ENCODE measurements at regions not wholly inside any gene's neighbourhood (a gene's known extent, or its start where the extent isn't known, plus 50 kb on each side); places are given as distances from the start of the nearest gene placed in this dataset.
"Not testable (repeated sequence)": the region's sequence is repeated elsewhere in the genome, so short reads cannot be mapped to it uniquely, and the experiment has no call there.

- POLR2A ChIA-PET: no interaction called here
- CTCF ChIA-PET: no interaction called here
Measured at GRCh38 chr11:69896250-69896649, 77.0 kb upstream of the FGF3 start.

GRCh38 chr11:69898123-69898522 is 78.9 kb upstream of the FGF3 start:
- TF ChIP-seq LEF1 (IDR thresholded peaks at IDR 0.05; ENCODE audit: borderline replicate concordance): no peak
- TF ChIP-seq NFRKB (IDR thresholded peaks at IDR 0.05): no peak
- POLR2A ChIA-PET: no interaction called here
- DNase-seq (ENCODE audit: extremely low spot score): no peak
- CTCF ChIA-PET: interaction anchor here (1.4 kb wide), 1 partner anchor 9 kb away, joined by 3 read pairs; no protein-coding TSS in a partner anchor

More at GRCh38 chr11:69896250-69896649, 77.0 kb upstream of the FGF3 start:
- DNase-seq (ENCODE audit: extremely low spot score): no peak
- no peak for TF ChIP-seq CTBP1 (IDR thresholded peaks at IDR 0.05; ENCODE audit: borderline replicate concordance)
- TF ChIP-seq ELF4 (IDR thresholded peaks at IDR 0.05): no peak
- no peak for TF ChIP-seq FOXK2 (IDR thresholded peaks at IDR 0.05)
- TF ChIP-seq TARDBP (IDR thresholded peaks at IDR 0.05): no peak
- TF ChIP-seq HDGF (IDR thresholded peaks at IDR 0.05; ENCODE audit: borderline replicate concordance): no peak
- TF ChIP-seq ARNT (IDR thresholded peaks at IDR 0.05): no peak
- TF ChIP-seq L3MBTL2 (conservative IDR thresholded peaks at IDR 0.05): no peak
- TF ChIP-seq LEF1 (IDR thresholded peaks at IDR 0.05; ENCODE audit: borderline replicate concordance): no peak
- no peak for TF ChIP-seq SP1 (IDR thresholded peaks at IDR 0.05)
- TF ChIP-seq FOXM1 (IDR thresholded peaks at IDR 0.05; ENCODE audit: borderline replicate concordance): no peak
- TF ChIP-seq BHLHE40 (IDR thresholded peaks at IDR 0.05; ENCODE audit: borderline replicate concordance): no peak
- no peak for TF ChIP-seq SUZ12 (IDR thresholded peaks at IDR 0.05)
- no peak for TF ChIP-seq NFRKB (IDR thresholded peaks at IDR 0.05)
- no peak for TF ChIP-seq FOXA1 (IDR thresholded peaks at IDR 0.05)
- no peak for TF ChIP-seq PKNOX1 (IDR thresholded peaks at IDR 0.05)
- TF ChIP-seq ZNF384 (IDR thresholded peaks at IDR 0.05): no peak

- ChIA-PET POLR2A (no interaction called here), CTCF (no interaction called here)
- TF ChIP-seq BHLHE40 (IDR thresholded peaks at IDR 0.05; ENCODE audit: borderline replicate concordance) (no peak), ARNT (IDR thresholded peaks at IDR 0.05) (no peak), FOXA1 (IDR thresholded peaks at IDR 0.05) (no peak), SUZ12 (IDR thresholded peaks at IDR 0.05) (no peak), TARDBP (IDR thresholded peaks at IDR 0.05) (no peak), LEF1 (IDR thresholded peaks at IDR 0.05; ENCODE audit: borderline replicate concordance) (no peak), FOXM1 (IDR thresholded peaks at IDR 0.05; ENCODE audit: borderline replicate concordance) (no peak), SP1 (IDR thresholded peaks at IDR 0.05) (no peak), PKNOX1 (IDR thresholded peaks at IDR 0.05) (no peak), NFRKB (IDR thresholded peaks at IDR 0.05) (no peak), FOXK2 (IDR thresholded peaks at IDR 0.05) (no peak), L3MBTL2 (conservative IDR thresholded peaks at IDR 0.05) (no peak), ZNF384 (IDR thresholded peaks at IDR 0.05) (no peak), CTBP1 (IDR thresholded peaks at IDR 0.05; ENCODE audit: borderline replicate concordance) (no peak), HDGF (IDR thresholded peaks at IDR 0.05; ENCODE audit: borderline replicate concordance) (no peak), ELF4 (IDR thresholded peaks at IDR 0.05) (no peak)
- DNase-seq (ENCODE audit: extremely low spot score): no peak
Measured at GRCh38 chr11:69899957-69900821, 81.0 kb upstream of the FGF3 start.

- POLR2A ChIA-PET: not testable (repeated sequence)
Measured at GRCh38 chr11:69900822-69901302, 81.6 kb upstream of the FGF3 start.

GRCh38 chr11:69902337-69902736 is 83.1 kb upstream of the FGF3 start:
- DNase-seq (ENCODE audit: extremely low spot score): no peak
- CTCF ChIA-PET: interaction anchor here (0.8 kb wide), 1 partner anchor 8 kb away, joined by 3 read pairs; no protein-coding TSS in a partner anchor
- TF ChIP-seq HDGF (IDR thresholded peaks at IDR 0.05; ENCODE audit: borderline replicate concordance): no peak
- TF ChIP-seq SP1 (IDR thresholded peaks at IDR 0.05): no peak
- no peak for TF ChIP-seq LEF1 (IDR thresholded peaks at IDR 0.05; ENCODE audit: borderline replicate concordance)
- no peak for TF ChIP-seq FOXK2 (IDR thresholded peaks at IDR 0.05)
- TF ChIP-seq SUZ12 (IDR thresholded peaks at IDR 0.05): no peak
- no peak for TF ChIP-seq NFRKB (IDR thresholded peaks at IDR 0.05)
- no peak for TF ChIP-seq ARNT (IDR thresholded peaks at IDR 0.05)
- no peak for TF ChIP-seq FOXA1 (IDR thresholded peaks at IDR 0.05)
- TF ChIP-seq L3MBTL2 (conservative IDR thresholded peaks at IDR 0.05): no peak
- TF ChIP-seq FOXM1 (IDR thresholded peaks at IDR 0.05; ENCODE audit: borderline replicate concordance): no peak
- no peak for TF ChIP-seq BHLHE40 (IDR thresholded peaks at IDR 0.05; ENCODE audit: borderline replicate concordance)
- POLR2A ChIA-PET: interaction anchor here (1.0 kb wide), 1 partner anchor 301 kb away, joined by 3 read pairs; the partner anchor contains the start of gene FADD

More at GRCh38 chr11:69900822-69901302, 81.6 kb upstream of the FGF3 start:
- DNase-seq (ENCODE audit: extremely low spot score): not testable (repeated sequence)
- CTCF ChIA-PET: interaction anchor here (1.1 kb wide), 1 partner anchor 14 kb away, joined by 4 read pairs; no protein-coding TSS in a partner anchor

- no peak for TF ChIP-seq ZNF384 (IDR thresholded peaks at IDR 0.05)
Measured at GRCh38 chr11:69903211-69903610, 84.0 kb upstream of the FGF3 start.

More at GRCh38 chr11:69903211-69903610, 84.0 kb upstream of the FGF3 start:
- DNase-seq (ENCODE audit: extremely low spot score): no peak
- POLR2A ChIA-PET: no interaction called here
- CTCF ChIA-PET: no interaction called here
